H1 (cell line): ENCODE measurements at regions not wholly inside any gene's neighbourhood (a gene's known extent, or its start where the extent isn't known, plus 50 kb on each side); places are given as distances from the start of the nearest gene placed in this dataset.

ENCODE experiments used
- CTCF ChIA-PET: fragments of 300-600 bp; sonication (Branson Sonifier 250); formaldehyde crosslinking; loops from one replicate; lab custom pipeline; 2021; ENCODE audit not compliant: partially characterized antibody; lab: Charles Lee
- POLR2A ChIA-PET: fragments of 300-600 bp; sonication (Branson Sonifier 250); formaldehyde crosslinking; loops from one replicate; lab custom pipeline; 2021; ENCODE audit warnings: inconsistent platforms; ENCODE audit not compliant: partially characterized antibody; lab: Charles Lee
- DNase-seq, 2 experiments: peaks; one replicate each; pipeline versions ENCODE4 v3.0.0 to v3.0.0-alpha.2; 2010 to 2022; ENCODE audit warnings: low spot score in 2 of 2, low read depth in 1 of 2, mixed read lengths in 1 of 2
- FAIRE-seq: peaks from 2 replicates; lab custom pipeline; 2011; peaks lifted over from hg19 to GRCh38; lab: Jason Lieb, UNC
- H2AFZ ChIP-seq: 2 replicates; pipeline ENCODE4 v1.8.1; 2012; ENCODE audit warnings: low read length, inconsistent platforms
- H2AK5ac ChIP-seq: 2 replicates; pipeline ENCODE4 v1.6.1; 2013; ENCODE audit warnings: low read depth, low read length
- H2BK120ac ChIP-seq: replicated peaks from 2 replicates; pipeline ENCODE3; 2013; ENCODE audit warnings: low read depth, low read length, inconsistent platforms
- H2BK12ac ChIP-seq: 2 replicates; pipeline ENCODE4 v1.6.1; 2013; ENCODE audit warnings: low read depth, low read length
- H2BK15ac ChIP-seq: 2 replicates; pipeline ENCODE4 v1.6.1; 2013; ENCODE audit warnings: low read length
- H2BK20ac ChIP-seq: 2 replicates; pipeline ENCODE4 v1.6.1; 2013; ENCODE audit warnings: low read length
- H2BK5ac ChIP-seq: 2 replicates; pipeline ENCODE4 v1.6.1; 2013; ENCODE audit warnings: low read depth, low read length
- H3K14ac ChIP-seq: 2 replicates; pipeline ENCODE4 v1.6.1; 2013; ENCODE audit warnings: inconsistent platforms; ENCODE audit not compliant: insufficient read length
- H3K18ac ChIP-seq: 2 replicates; pipeline ENCODE4 v1.6.1; 2013; ENCODE audit warnings: low read length; ENCODE audit errors: extremely low read depth
- H3K23ac ChIP-seq: 2 replicates; pipeline ENCODE4 v1.6.1; 2013; ENCODE audit warnings: inconsistent platforms; ENCODE audit not compliant: insufficient read length
- H3K23me2 ChIP-seq: 2 replicates; pipeline ENCODE4 v1.6.1; 2013; ENCODE audit warnings: low read depth, low read length
- H3K27ac ChIP-seq: 2 replicates; pipeline ENCODE4 v1.6.1; 2011; ENCODE audit warnings: low read depth, low read length, inconsistent platforms
- H3K27me3 ChIP-seq, 4 experiments: replicated peaks in 1 of 4; 1 replicate in 1 of 4; 2 replicates in 3 of 4; pipeline versions ENCODE4 v1.6.1 to v1.8.1; 2011 to 2013; ENCODE audit warnings: low read length in 3 of 4, mild to moderate bottlenecking in 3 of 4, inconsistent platforms in 2 of 4, mixed read lengths in 2 of 4, moderate library complexity in 1 of 4; ENCODE audit not compliant: control insufficient read depth in 3 of 4, insufficient read depth in 3 of 4; ENCODE audit errors: extremely low read depth in 1 of 4
- H3K36me3 ChIP-seq, 4 experiments: 2 replicates each; pipeline versions ENCODE4 v1.6.1 to v1.8.1; 2011 to 2013; ENCODE audit warnings: mild to moderate bottlenecking in 4 of 4, low read length in 3 of 4, moderate library complexity in 2 of 4, control low read depth in 1 of 4, inconsistent platforms in 1 of 4; ENCODE audit not compliant: insufficient read depth in 4 of 4, control insufficient read depth in 2 of 4
- H3K4ac ChIP-seq: replicated peaks from 2 replicates; pipeline ENCODE3; 2013; ENCODE audit warnings: low read length, low read depth, mixed read lengths, inconsistent platforms; ENCODE audit not compliant: insufficient read length
- H3K4me1 ChIP-seq, 4 experiments: replicated peaks in 1 of 4; 1 replicate in 1 of 4; 2 replicates in 3 of 4; pipeline versions ENCODE4 v1.6.1 to v1.8.1; 2011 to 2013; ENCODE audit warnings: low read length in 3 of 4, inconsistent platforms in 2 of 4, mixed read lengths in 1 of 4; ENCODE audit not compliant: insufficient read depth in 4 of 4, control insufficient read depth in 3 of 4
- H3K4me2 ChIP-seq, 2 experiments: 2 replicates each; pipeline versions ENCODE4 v1.6.1 to v1.8.1; 2011 to 2013; ENCODE audit warnings: low read depth in 2 of 2, low read length in 2 of 2, control low read depth in 1 of 2, inconsistent platforms in 1 of 2, mild to moderate bottlenecking in 1 of 2; ENCODE audit not compliant: insufficient read depth in 1 of 2
- H3K4me3 ChIP-seq, 4 experiments: fragments of 200-600, 300-600 bp in 1 of 4; sonication (generic), shearing (Covaris generic), sonication (Bioruptor Twin) in 1 of 4; 2 replicates each; pipeline versions ENCODE4 v1.5.1 to v1.8.1; 2011 to 2016; ENCODE audit warnings: low read length in 4 of 4, low read depth in 3 of 4, control low read depth in 2 of 4, inconsistent platforms in 2 of 4, mild to moderate bottlenecking in 2 of 4, mixed read lengths in 1 of 4, moderate library complexity in 1 of 4; ENCODE audit not compliant: insufficient read depth in 2 of 4; ENCODE audit errors: extremely low read depth in 1 of 4
- H3K56ac ChIP-seq: replicated peaks from 2 replicates; pipeline ENCODE3; 2013; ENCODE audit warnings: low read depth, mild to moderate bottlenecking, mixed read lengths, low read length, inconsistent platforms; ENCODE audit not compliant: insufficient read length
- H3K79me1 ChIP-seq: 2 replicates; pipeline ENCODE4 v1.6.1; 2013; ENCODE audit warnings: low read depth, low read length, control low read depth
- H3K79me2 ChIP-seq, 2 experiments: 2 replicates each; pipeline versions ENCODE4 v1.6.1 to v1.8.1; 2012 to 2013; ENCODE audit warnings: low read length in 2 of 2, mild to moderate bottlenecking in 2 of 2, inconsistent platforms in 1 of 2; ENCODE audit not compliant: insufficient read depth in 2 of 2, control insufficient read depth in 1 of 2
- H3K9ac ChIP-seq, 4 experiments: replicated peaks in 1 of 4; 1 replicate in 1 of 4; 2 replicates in 3 of 4; pipeline versions ENCODE4 v1.6.1 to v1.8.1; 2011 to 2013; ENCODE audit warnings: low read depth in 3 of 4, low read length in 3 of 4, control low read depth in 2 of 4, mild to moderate bottlenecking in 2 of 4, moderate library complexity in 2 of 4, inconsistent platforms in 1 of 4; ENCODE audit errors: extremely low read depth in 1 of 4
- H3K9me3 ChIP-seq, 2 experiments: 2 replicates each; pipeline versions ENCODE4 v1.6.1 to v1.8.1; 2012 to 2013; ENCODE audit warnings: mild to moderate bottlenecking in 2 of 2, moderate library complexity in 2 of 2, control low read depth in 1 of 2, inconsistent platforms in 1 of 2, low read depth in 1 of 2, low read length in 1 of 2, mixed read lengths in 1 of 2; ENCODE audit not compliant: insufficient read depth in 2 of 2
- H4K20me1 ChIP-seq, 2 experiments: replicated peaks in 1 of 2; 2 replicates each; pipeline versions ENCODE3 to v1.8.1; 2011 to 2013; ENCODE audit warnings: inconsistent platforms in 2 of 2, low read length in 2 of 2, mild to moderate bottlenecking in 1 of 2; ENCODE audit not compliant: insufficient read depth in 2 of 2, control insufficient read depth in 1 of 2
- H4K5ac ChIP-seq: 2 replicates; pipeline ENCODE4 v1.6.1; 2013; ENCODE audit warnings: low read length, low read depth, mixed read lengths, inconsistent platforms; ENCODE audit not compliant: insufficient read length
- H4K8ac ChIP-seq: 2 replicates; pipeline ENCODE4 v1.8.0; 2013; ENCODE audit warnings: mild to moderate bottlenecking, moderate library complexity, low read length, inconsistent platforms; ENCODE audit not compliant: insufficient read depth; ENCODE audit errors: extremely low read depth
- H4K91ac ChIP-seq: replicated peaks from 2 replicates; pipeline ENCODE3; 2013; ENCODE audit warnings: low read length, mixed read lengths, inconsistent platforms; ENCODE audit not compliant: insufficient read length
- BACH1 ChIP-seq: IDR thresholded peaks from 2 replicates; pipeline ENCODE4 v1.6.1; 2012; ENCODE audit warnings: low read length, improper control_type of control experiment
- BCL11A ChIP-seq, 2 experiments: IDR thresholded peaks; one replicate each; pipeline ENCODE4 v1.6.1; 2011; ENCODE audit warnings: low read depth in 2 of 2, low read length in 2 of 2, mild to moderate bottlenecking in 2 of 2
- EP300 ChIP-seq, 2 experiments: IDR thresholded peaks; 1 replicate in 1 of 2; 2 replicates in 1 of 2; pipeline ENCODE4 v1.6.1; 2011 to 2012; ENCODE audit warnings: low read depth in 2 of 2, low read length in 2 of 2, mild to moderate bottlenecking in 2 of 2, borderline replicate concordance in 1 of 2, inconsistent platforms in 1 of 2, moderate library complexity in 1 of 2
- EZH2 ChIP-seq: fragments of 200-600 bp; sonication (generic); IDR thresholded peaks from 2 replicates; pipeline ENCODE4 v1.7.1; 2012; ENCODE audit warnings: low read depth, mild to moderate bottlenecking, moderate library complexity, low read length, inconsistent platforms; ENCODE audit not compliant: severe bottlenecking
- GABPA ChIP-seq: IDR thresholded peaks from 2 replicates; pipeline ENCODE4 v1.6.1; 2011; ENCODE audit warnings: mild to moderate bottlenecking, low read length, moderate library complexity, borderline replicate concordance; ENCODE audit not compliant: insufficient read depth
- SRF ChIP-seq: IDR thresholded peaks from 2 replicates; pipeline ENCODE4 v1.6.1; 2011; ENCODE audit warnings: mild to moderate bottlenecking, low read depth, low read length, moderate library complexity
- TEAD4 ChIP-seq: IDR thresholded peaks from 2 replicates; pipeline ENCODE4 v1.6.1; 2012; ENCODE audit warnings: low read depth, low read length, inconsistent platforms, mixed read lengths
- WGBS, 2 experiments: shearing (Covaris generic) in 1 of 2; methylation state at CpG; one replicate each; pipeline versions ENCODE4 v1.1.6 to v1.1.7; 2013 to 2015; ENCODE audit warnings: low lambda C conversion rate in 2 of 2, mixed read lengths in 2 of 2, inconsistent platforms in 1 of 2, low coverage in 1 of 2, missing lambda C conversion rate in 1 of 2; ENCODE audit not compliant: insufficient replicate concordance in 2 of 2, insufficient coverage in 1 of 2, insufficient read length in 1 of 2; ENCODE audit errors: extremely low coverage in 1 of 2, missing lambda C conversion rate in 1 of 2; 5-methylcytosine and 5-hydroxymethylcytosine counted together
- TF ChIP-seq, protein P1 (sequence below), 3 experiments: IDR thresholded peaks; 1 replicate in 2 of 3; 2 replicates in 1 of 3; pipeline versions ENCODE4 v1.5.1 to v1.6.1; 2011; ENCODE audit warnings: low read length in 3 of 3, mild to moderate bottlenecking in 3 of 3, inconsistent platforms in 2 of 3, low read depth in 1 of 3, moderate library complexity in 1 of 3; ENCODE audit not compliant: insufficient read depth in 1 of 3; ENCODE audit errors: control extremely low read depth in 1 of 3

DNA sequence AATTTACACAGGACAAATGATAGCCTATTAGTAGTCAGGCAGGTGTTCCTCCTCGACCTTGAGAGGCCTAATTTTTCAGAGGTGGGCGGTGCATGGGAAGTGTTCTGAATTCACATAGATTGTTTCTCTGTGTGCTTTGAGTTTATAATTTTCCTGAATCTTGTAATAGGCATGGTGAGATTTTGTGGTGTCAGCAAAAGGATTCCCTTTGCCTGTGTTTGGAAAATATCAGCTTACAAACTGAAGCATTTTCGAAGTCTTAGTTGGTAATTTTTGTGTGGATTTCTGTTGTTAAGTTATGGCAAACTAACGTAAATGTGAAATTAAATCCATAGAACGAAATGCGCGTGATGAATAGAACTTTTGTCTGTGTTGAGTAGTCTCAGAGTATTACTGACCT, 194.0 kb upstream of the RBMS1 start:
- Histone ChIP-seq H4K8ac (no peak overlapping the region), H3K14ac (no peak overlapping the region), H2AFZ (no peak overlapping the region), H3K4me1 (no peaks in the 10 kb centered on the region), H3K36me3 (no peaks in the 10 kb centered on the region), H2BK12ac (no peak overlapping the region), H3K27me3 (no peaks in the 10 kb centered on the region), H2BK20ac (no peak overlapping the region), H3K18ac (no peak overlapping the region), H3K4me3 (no peak overlapping the region), H3K79me1 (no peaks in the 10 kb centered on the region), H2BK120ac (no peak overlapping the region), H3K23me2 (no peaks in the 10 kb centered on the region), H3K9me3 (no peaks in the 10 kb centered on the region), H3K27ac (no peak overlapping the region), H2AK5ac (no peak overlapping the region), H2BK5ac (no peak overlapping the region), H4K5ac (no peak overlapping the region), H4K91ac (no peak overlapping the region), H3K4ac (no peak overlapping the region), H3K9ac (no peak overlapping the region), H3K4me2 (no peak overlapping the region), H4K20me1 (no peaks in the 10 kb centered on the region), H2BK15ac (no peak overlapping the region), H3K56ac (no peak overlapping the region), H3K79me2 (no peaks in the 10 kb centered on the region), H3K23ac (no peak overlapping the region)
- DNase-seq (no peak), FAIRE-seq (no peak)
- 91% methylated on average over 7 of the region's 7 CpGs; no CpG with 5 or more reads in 1 of the 2 experiments for WGBS, 2 experiments
- POLR2A ChIA-PET: interaction anchor here (0.6 kb wide), 1 partner anchor 16 kb away, joined by 3 read pairs; no protein-coding TSS in a partner anchor
- CTCF ChIA-PET: no interaction called here
- no peak for TF ChIP-seq TEAD4
- TF ChIP-seq EZH2: no peak
- TF ChIP-seq GABPA: no peak
- TF ChIP-seq EP300 (IDR thresholded peaks at IDR 0.05; ENCODE audit: borderline replicate concordance in 1 of 2, low read depth in 2 of 2, low read length in 2 of 2): no peak
- TF ChIP-seq BCL11A (IDR thresholded peaks at IDR 0.05; ENCODE audit: low read depth in 2 of 2, low read length in 2 of 2): no peak
- TF ChIP-seq, protein P1, sequence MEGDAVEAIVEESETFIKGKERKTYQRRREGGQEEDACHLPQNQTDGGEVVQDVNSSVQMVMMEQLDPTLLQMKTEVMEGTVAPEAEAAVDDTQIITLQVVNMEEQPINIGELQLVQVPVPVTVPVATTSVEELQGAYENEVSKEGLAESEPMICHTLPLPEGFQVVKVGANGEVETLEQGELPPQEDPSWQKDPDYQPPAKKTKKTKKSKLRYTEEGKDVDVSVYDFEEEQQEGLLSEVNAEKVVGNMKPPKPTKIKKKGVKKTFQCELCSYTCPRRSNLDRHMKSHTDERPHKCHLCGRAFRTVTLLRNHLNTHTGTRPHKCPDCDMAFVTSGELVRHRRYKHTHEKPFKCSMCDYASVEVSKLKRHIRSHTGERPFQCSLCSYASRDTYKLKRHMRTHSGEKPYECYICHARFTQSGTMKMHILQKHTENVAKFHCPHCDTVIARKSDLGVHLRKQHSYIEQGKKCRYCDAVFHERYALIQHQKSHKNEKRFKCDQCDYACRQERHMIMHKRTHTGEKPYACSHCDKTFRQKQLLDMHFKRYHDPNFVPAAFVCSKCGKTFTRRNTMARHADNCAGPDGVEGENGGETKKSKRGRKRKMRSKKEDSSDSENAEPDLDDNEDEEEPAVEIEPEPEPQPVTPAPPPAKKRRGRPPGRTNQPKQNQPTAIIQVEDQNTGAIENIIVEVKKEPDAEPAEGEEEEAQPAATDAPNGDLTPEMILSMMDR (IDR thresholded peaks at IDR 0.05; ENCODE audit: control extremely low read depth in 1 of 3, insufficient read depth in 1 of 3, low read depth in 1 of 3, low read length in 3 of 3): no peak
- TF ChIP-seq SRF: no peak
- TF ChIP-seq BACH1: no peak
